NT2/D1 (cell line): ENCODE measurements at regions not wholly inside any gene's neighbourhood (a gene's known extent, or its start where the extent isn't known, plus 50 kb on each side); places are given as distances from the start of the nearest gene placed in this dataset.

ENCODE experiments used
- DNase-seq: peaks from one replicate; pipeline ENCODE4 v3.0.0-alpha.2; 2011; ENCODE audit warnings: low read depth, low spot score
- H3K27me3 ChIP-seq: 2 replicates; pipeline ENCODE4 v1.6.0; 2011; ENCODE audit warnings: mild to moderate bottlenecking; ENCODE audit not compliant: insufficient read length, insufficient read depth
- H3K36me3 ChIP-seq: 2 replicates; pipeline ENCODE4 v1.6.1; 2011; ENCODE audit warnings: mild to moderate bottlenecking, low read length, mixed read lengths; ENCODE audit not compliant: insufficient read depth, insufficient read length
- H3K4me1 ChIP-seq: 2 replicates; pipeline ENCODE4 v1.5.1; 2011; ENCODE audit not compliant: insufficient read depth, insufficient read length
- H3K4me3 ChIP-seq: 2 replicates; pipeline ENCODE4 v1.5.1; 2011; ENCODE audit warnings: low read depth; ENCODE audit not compliant: insufficient read length
- H3K9ac ChIP-seq: 2 replicates; pipeline ENCODE4 v1.6.0; 2011; ENCODE audit warnings: low read depth; ENCODE audit not compliant: insufficient read length
- H3K9me3 ChIP-seq: 2 replicates; pipeline ENCODE4 v1.5.1; 2011; ENCODE audit warnings: mild to moderate bottlenecking, low read length; ENCODE audit not compliant: insufficient read depth
- SUZ12 ChIP-seq: IDR thresholded peaks from 2 replicates; pipeline ENCODE4 v1.6.1; 2011; ENCODE audit not compliant: insufficient read length, insufficient read depth; ENCODE audit errors: extremely low read depth
- YY1 ChIP-seq: IDR thresholded peaks from 2 replicates; pipeline ENCODE4 v1.6.1; 2011; ENCODE audit not compliant: insufficient read length, insufficient read depth
- ZNF274 ChIP-seq: IDR thresholded peaks from 2 replicates; pipeline ENCODE4 v1.6.1; 2011; ENCODE audit warnings: mild to moderate bottlenecking, low read depth, low read length

DNA sequence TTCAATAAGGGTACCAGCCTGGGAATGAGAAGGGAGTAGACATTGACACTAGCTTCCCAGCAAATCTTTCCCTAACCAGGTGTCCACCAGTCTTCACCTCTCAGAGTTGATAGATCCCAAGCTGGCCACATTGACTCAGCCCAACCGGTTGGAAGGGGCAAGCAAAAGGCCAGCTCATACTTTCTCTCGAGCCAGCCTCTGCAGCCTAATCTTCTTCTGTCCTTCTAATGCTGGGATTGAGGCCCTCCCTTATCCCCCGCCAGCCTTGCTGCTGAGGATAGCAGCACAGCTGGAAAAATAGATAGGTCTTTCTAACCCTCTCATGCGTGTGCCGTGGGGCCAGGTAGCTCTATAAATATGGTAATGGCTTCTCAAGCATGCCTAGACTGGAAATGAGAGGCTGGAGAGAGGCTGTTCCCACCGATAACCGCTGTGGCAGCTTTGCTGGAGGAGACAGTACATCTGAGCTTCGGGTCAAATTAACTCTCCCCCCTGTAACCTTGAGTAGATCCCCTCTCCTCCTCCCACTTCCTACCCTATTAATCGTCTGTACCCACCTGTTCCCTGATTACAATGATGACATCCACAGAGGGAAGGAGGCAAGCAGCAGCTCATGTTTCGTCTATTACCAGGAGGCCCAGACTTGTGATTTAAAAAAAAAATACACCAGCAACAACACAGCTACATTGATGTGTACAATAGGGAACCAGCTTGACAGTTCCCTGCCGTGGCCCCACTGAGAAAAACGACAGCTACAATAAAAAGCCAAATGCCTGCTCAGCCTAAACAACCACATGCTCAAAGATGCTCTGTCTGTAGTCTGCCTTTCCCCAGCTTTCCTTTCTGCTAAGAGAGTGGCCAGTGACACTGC, 219.9 kb upstream of the BRINP1 start:
- no peak overlapping the region for H3K4me3 ChIP-seq
- H3K9me3 ChIP-seq = no peaks in the 10 kb centered on the region
- H3K4me1 ChIP-seq = no peaks in the 10 kb centered on the region
- no peak overlapping the region for H3K9ac ChIP-seq
- H3K27me3 ChIP-seq = no peaks in the 10 kb centered on the region
- H3K36me3 ChIP-seq = no peaks in the 10 kb centered on the region
- no peak for TF ChIP-seq ZNF274
- DNase-seq = no peak

GRCh38 chr9:119577881-119578280, 208.6 kb upstream of the BRINP1 start:
- no peak for DNase-seq
- no peak overlapping the region for H3K4me3 ChIP-seq
- no peaks in the 10 kb centered on the region for H3K27me3 ChIP-seq
- TF ChIP-seq SUZ12 (no peak), ZNF274 (no peak), YY1 (no peak)
- no peaks in the 10 kb centered on the region for H3K9me3 ChIP-seq
- no peaks in the 10 kb centered on the region for H3K4me1 ChIP-seq
- H3K9ac ChIP-seq = no peak overlapping the region
- H3K36me3 ChIP-seq = no peaks in the 10 kb centered on the region

GRCh38 chr9:119559986-119560385, 190.8 kb upstream of the BRINP1 start:
- Histone ChIP-seq H3K4me1 (no peaks in the 10 kb centered on the region), H3K9ac (no peak overlapping the region), H3K4me3 (no peak overlapping the region), H3K27me3 (no peaks in the 10 kb centered on the region), H3K9me3 (no peaks in the 10 kb centered on the region), H3K36me3 (no peaks in the 10 kb centered on the region)
- DNase-seq = no peak
- TF ChIP-seq YY1 (no peak), ZNF274 (no peak), SUZ12 (no peak)

GRCh38 chr9:119559056-119559455, 189.8 kb upstream of the BRINP1 start:
- no peak for DNase-seq
- no peak overlapping the region for H3K4me3 ChIP-seq
- H3K9ac ChIP-seq = no peak overlapping the region
- TF ChIP-seq SUZ12 = no peak
- H3K9me3 ChIP-seq = no peaks in the 10 kb centered on the region
- no peaks in the 10 kb centered on the region for H3K4me1 ChIP-seq
- H3K36me3 ChIP-seq = no peaks in the 10 kb centered on the region
- no peaks in the 10 kb centered on the region for H3K27me3 ChIP-seq

GRCh38 chr9:119556129-119556875, 187.1 kb upstream of the BRINP1 start:
- peak overlapping the region; percentile 45 for H3K4me3 ChIP-seq
- DNase-seq = peak; percentile 75
- no peaks in the 10 kb centered on the region for H3K4me1 ChIP-seq
- peak overlapping the region; percentile 76 for H3K9ac ChIP-seq
- no peaks in the 10 kb centered on the region for H3K27me3 ChIP-seq
- H3K36me3 ChIP-seq = no peaks in the 10 kb centered on the region
- H3K9me3 ChIP-seq = no peaks in the 10 kb centered on the region
- TF ChIP-seq YY1 (no peak), ZNF274 (no peak), SUZ12 (no peak)

DNA sequence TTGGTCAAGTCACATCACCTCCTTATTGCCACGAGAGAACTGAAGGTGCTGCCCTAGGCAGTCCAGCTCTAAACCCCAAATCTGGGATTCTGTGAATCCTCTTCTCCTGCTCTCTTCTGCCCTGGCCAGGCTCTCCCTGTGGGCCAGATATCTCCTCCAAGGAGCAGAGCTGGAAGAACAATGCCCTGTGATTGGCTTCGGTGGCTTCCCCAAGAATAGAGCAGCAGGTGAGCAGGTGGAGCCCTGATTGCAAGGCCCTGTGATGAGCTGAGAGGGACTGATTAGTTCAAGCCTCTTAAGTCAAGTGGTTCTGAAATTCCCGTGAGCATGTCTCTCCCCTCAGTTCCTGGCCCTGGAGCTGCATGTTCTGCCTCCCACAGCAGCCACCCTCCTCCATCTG, 175.3 kb upstream of the BRINP1 start:
- no peak overlapping the region for H3K4me3 ChIP-seq
- TF ChIP-seq YY1 (no peak), SUZ12 (no peak), ZNF274 (no peak)
- no peak for DNase-seq
- no peaks in the 10 kb centered on the region for H3K9me3 ChIP-seq
- H3K27me3 ChIP-seq = no peaks in the 10 kb centered on the region
- H3K4me1 ChIP-seq = no peaks in the 10 kb centered on the region
- H3K9ac ChIP-seq = no peak overlapping the region
- H3K36me3 ChIP-seq = no peaks in the 10 kb centered on the region

GRCh38 chr9:119537138-119537537, 167.9 kb upstream of the BRINP1 start:
- Histone ChIP-seq H3K27me3 (no peaks in the 10 kb centered on the region), H3K9me3 (no peaks in the 10 kb centered on the region), H3K36me3 (no peaks in the 10 kb centered on the region), H3K4me3 (no peak overlapping the region), H3K9ac (no peak overlapping the region), H3K4me1 (no peaks in the 10 kb centered on the region)
- DNase-seq = no peak
- no peak for TF ChIP-seq YY1
- TF ChIP-seq SUZ12 = no peak
- no peak for TF ChIP-seq ZNF274
